IPS DF 6.9 (cell line): ENCODE measurements at regions not wholly inside any gene's neighbourhood (a gene's known extent, or its start where the extent isn't known, plus 50 kb on each side); places are given as distances from the start of the nearest gene placed in this dataset.

Experiments used
- DNase-seq: peaks from one replicate; pipeline ENCODE4 v3.0.0-alpha.2; 2013; ENCODE audit warnings: low read depth, low spot score
- H3K27ac ChIP-seq: one replicate; pipeline ENCODE4 v1.5.1; 2013; ENCODE audit warnings: low read length, control low read depth
- H3K27me3 ChIP-seq: 2 replicates; pipeline ENCODE4 v1.6.1; 2013; ENCODE audit warnings: mild to moderate bottlenecking, low read length; ENCODE audit not compliant: control insufficient read depth, insufficient read depth
- H3K36me3 ChIP-seq: 2 replicates; pipeline ENCODE4 v1.6.1; 2013; ENCODE audit warnings: low read length; ENCODE audit not compliant: control insufficient read depth, insufficient read depth
- H3K4me1 ChIP-seq: 2 replicates; pipeline ENCODE4 v1.6.1; 2013; ENCODE audit warnings: low read length; ENCODE audit not compliant: control insufficient read depth, insufficient read depth
- H3K4me3 ChIP-seq: 2 replicates; pipeline ENCODE4 v1.5.1; 2013; ENCODE audit warnings: mild to moderate bottlenecking, low read length
- H3K9me3 ChIP-seq: 2 replicates; pipeline ENCODE4 v1.6.1; 2013; ENCODE audit warnings: low read length, inconsistent platforms; ENCODE audit not compliant: control insufficient read depth, insufficient read depth
- WGBS: extraction: QIAGEN DNeasy Blood & Tissue Kit; methylation state at CpG from one replicate; pipeline ENCODE4 v1.1.7; 2013; ENCODE audit warnings: mixed read lengths, missing lambda C conversion rate; ENCODE audit not compliant: insufficient read length, insufficient coverage; 5-methylcytosine and 5-hydroxymethylcytosine counted together

- no peak overlapping the region for H3K27ac ChIP-seq
- no peaks in the 10 kb centered on the region for H3K36me3 ChIP-seq
- WGBS: no CpG with 5 or more reads among the region's 6 CpGs
- H3K4me1 ChIP-seq: no peaks in the 10 kb centered on the region
- H3K27me3 ChIP-seq: no peaks in the 10 kb centered on the region
- no peak for DNase-seq
- H3K9me3 ChIP-seq: peaks cover 4% of the 10 kb centered on the region; the same call in 1 of the 2 replicates
- H3K4me3 ChIP-seq: no peak overlapping the region
Measured at GRCh38 chr16:7148606-7149005, 184.0 kb upstream of the RBFOX1 start.

GRCh38 chr16:7140899-7141298 lies 191.7 kb upstream of the RBFOX1 start:
- H3K9me3 ChIP-seq: peaks cover 11% of the 10 kb centered on the region
- WGBS: no CpG with 5 or more reads among the region's 5 CpGs
- H3K27ac ChIP-seq: no peak overlapping the region
- DNase-seq: no peak
- H3K4me3 ChIP-seq: no peak overlapping the region
- no peaks in the 10 kb centered on the region for H3K4me1 ChIP-seq
- H3K27me3 ChIP-seq: no peaks in the 10 kb centered on the region
- no peaks in the 10 kb centered on the region for H3K36me3 ChIP-seq

- Histone ChIP-seq H3K36me3 (no peaks in the 10 kb centered on the region), H3K9me3 (peaks cover 10% of the 10 kb centered on the region), H3K27ac (no peak overlapping the region), H3K4me3 (no peak overlapping the region), H3K27me3 (no peaks in the 10 kb centered on the region), H3K4me1 (no peaks in the 10 kb centered on the region)
- WGBS: no CpG with 5 or more reads among the region's 8 CpGs
- DNase-seq: no peak
Measured at GRCh38 chr16:7137560-7138330, 194.9 kb upstream of the RBFOX1 start.

- no peaks in the 10 kb centered on the region for H3K36me3 ChIP-seq
- WGBS: no CpG with 5 or more reads among the region's 2 CpGs
- no peak for DNase-seq
- no peak overlapping the region for H3K4me3 ChIP-seq
- H3K9me3 ChIP-seq: peaks cover 5% of the 10 kb centered on the region
- no peaks in the 10 kb centered on the region for H3K4me1 ChIP-seq
- H3K27ac ChIP-seq: no peak overlapping the region
- H3K27me3 ChIP-seq: no peaks in the 10 kb centered on the region
Measured at GRCh38 chr16:7132465-7132864, 200.2 kb upstream of the RBFOX1 start.

- H3K36me3 ChIP-seq: no peaks in the 10 kb centered on the region
- no peak overlapping the region for H3K4me3 ChIP-seq
- no peak for DNase-seq
- peaks cover 3% of the 10 kb centered on the region for H3K9me3 ChIP-seq
- H3K27me3 ChIP-seq: no peaks in the 10 kb centered on the region
- no peaks in the 10 kb centered on the region for H3K4me1 ChIP-seq
- 100% methylated on average over 1 of the region's 5 CpGs for WGBS
- no peak overlapping the region for H3K27ac ChIP-seq
Measured at GRCh38 chr16:7124701-7125100, 207.9 kb upstream of the RBFOX1 start.

- Histone ChIP-seq H3K4me1 (no peaks in the 10 kb centered on the region), H3K4me3 (no peak overlapping the region), H3K27ac (no peak overlapping the region), H3K9me3 (peaks cover 3% of the 10 kb centered on the region), H3K27me3 (no peaks in the 10 kb centered on the region), H3K36me3 (no peaks in the 10 kb centered on the region)
- no peak for DNase-seq
- no CpG with 5 or more reads among the region's 2 CpGs for WGBS
Measured at GRCh38 chr16:7124242-7124641, 208.4 kb upstream of the RBFOX1 start.

GRCh38 chr16:7116734-7117133 lies 215.9 kb upstream of the RBFOX1 start:
- peaks cover 6% of the 10 kb centered on the region for H3K9me3 ChIP-seq
- no peak for DNase-seq
- no peak overlapping the region for H3K4me3 ChIP-seq
- H3K27me3 ChIP-seq: no peaks in the 10 kb centered on the region
- H3K27ac ChIP-seq: no peak overlapping the region
- H3K36me3 ChIP-seq: no peaks in the 10 kb centered on the region
- WGBS: no CpG with 5 or more reads among the region's 3 CpGs
- no peaks in the 10 kb centered on the region for H3K4me1 ChIP-seq

GRCh38 chr16:7115898-7116297 lies 216.7 kb upstream of the RBFOX1 start:
- Histone ChIP-seq H3K27me3 (no peaks in the 10 kb centered on the region), H3K4me3 (no peak overlapping the region), H3K4me1 (no peaks in the 10 kb centered on the region), H3K9me3 (peaks cover 6% of the 10 kb centered on the region), H3K36me3 (no peaks in the 10 kb centered on the region), H3K27ac (no peak overlapping the region)
- no peak for DNase-seq
- WGBS: no CpG with 5 or more reads among the region's 5 CpGs

- H3K9me3 ChIP-seq: peaks cover 6% of the 10 kb centered on the region
- no peak for DNase-seq
- H3K36me3 ChIP-seq: no peaks in the 10 kb centered on the region
- no CpG with 5 or more reads among the region's 2 CpGs for whole genome bisulfite sequencing
- H3K4me1 ChIP-seq: no peaks in the 10 kb centered on the region
- no peak overlapping the region for H3K4me3 ChIP-seq
- H3K27me3 ChIP-seq: no peaks in the 10 kb centered on the region
- H3K27ac ChIP-seq: no peak overlapping the region
Measured at GRCh38 chr16:7113949-7114348, 218.7 kb upstream of the RBFOX1 start.

GRCh38 chr16:7113395-7113794 lies 219.2 kb upstream of the RBFOX1 start:
- Histone ChIP-seq H3K9me3 (peaks cover 6% of the 10 kb centered on the region), H3K4me1 (no peaks in the 10 kb centered on the region), H3K4me3 (no peak overlapping the region), H3K27me3 (no peaks in the 10 kb centered on the region), H3K27ac (no peak overlapping the region), H3K36me3 (no peaks in the 10 kb centered on the region)
- WGBS: no CpG with 5 or more reads among the region's 2 CpGs
- no peak for DNase-seq

GRCh38 chr16:7111265-7111664 lies 221.4 kb upstream of the RBFOX1 start:
- WGBS: no CpG with 5 or more reads among the region's 3 CpGs
- no peak for DNase-seq
- peaks cover 5% of the 10 kb centered on the region for H3K9me3 ChIP-seq

More at GRCh38 chr16:7111265-7111664, 221.4 kb upstream of the RBFOX1 start:
- no peak overlapping the region for H3K4me3 ChIP-seq
- H3K4me1 ChIP-seq: no peaks in the 10 kb centered on the region
- no peaks in the 10 kb centered on the region for H3K36me3 ChIP-seq
- no peak overlapping the region for H3K27ac ChIP-seq
- H3K27me3 ChIP-seq: no peaks in the 10 kb centered on the region
